SK-N-SH (cell line): ENCODE measurements at regions not wholly inside any gene's neighbourhood (a gene's known extent, or its start where the extent isn't known, plus 50 kb on each side); places are given as distances from the start of the nearest gene placed in this dataset.

ENCODE experiments used
- CTCF ChIA-PET: fragments of 300-600, 350-600 bp; formaldehyde crosslinking; extraction: SDS; loops from one replicate; lab custom pipeline; 2021; lab: Yijun Ruan, JAX
- POLR2A ChIA-PET: fragments of 350-600 bp; sonication (Branson Sonifier 250); formaldehyde crosslinking; extraction: SDS; loops from one replicate; lab custom pipeline; 2020; ENCODE audit warnings: antibody characterized with exemption, inconsistent platforms; lab: Yijun Ruan, JAX
- DNase-seq: peaks from one replicate; pipeline ENCODE4 v3.0.0; 2012
- H2AFZ ChIP-seq: fragments of 200-600 bp; sonication (generic); 2 replicates; pipeline ENCODE4 v1.8.1; 2016; ENCODE audit warnings: antibody characterized with exemption, mild to moderate bottlenecking, low read depth
- H3F3A ChIP-seq: fragments of 200-600 bp; sonication (generic); replicated peaks from 2 replicates; pipeline ENCODE3; 2016; ENCODE audit warnings: antibody characterized with exemption, mild to moderate bottlenecking; ENCODE audit not compliant: insufficient read depth
- H3K27ac ChIP-seq, 2 experiments: fragments of 200-500 bp in 1 of 2; fragments of 200-600 bp in 1 of 2; sonication (Bioruptor generic) in 1 of 2; sonication (generic), shearing (Covaris generic) in 1 of 2; 2 replicates each; pipeline versions ENCODE4 v1.5.1 to v1.6.1; 2014 to 2016; ENCODE audit warnings: low read depth in 2 of 2, inconsistent platforms in 1 of 2, low read length in 1 of 2, mild to moderate bottlenecking in 1 of 2, mixed read lengths in 1 of 2
- H3K27me3 ChIP-seq: fragments of 200-600 bp; sonication (generic), shearing (Covaris generic); 2 replicates; pipeline ENCODE4 v1.6.1; 2016; ENCODE audit warnings: mixed run types; ENCODE audit not compliant: insufficient read depth
- H3K36me3 ChIP-seq, 2 experiments: fragments of 200-500 bp in 1 of 2; fragments of 200-600 bp in 1 of 2; sonication (Bioruptor generic) in 1 of 2; sonication (generic) in 1 of 2; replicated peaks in 1 of 2; 2 replicates each; pipeline versions ENCODE3 to v1.5.1; 2014 to 2016; ENCODE audit warnings: low read length in 1 of 2, mild to moderate bottlenecking in 1 of 2; ENCODE audit not compliant: insufficient read depth in 2 of 2, control insufficient read depth in 1 of 2
- H3K4me1 ChIP-seq, 2 experiments: fragments of 200-500 bp in 1 of 2; fragments of 200-600 bp in 1 of 2; sonication (Bioruptor generic) in 1 of 2; sonication (generic), shearing (Covaris generic) in 1 of 2; 2 replicates each; pipeline versions ENCODE4 v1.5.1 to v1.6.1; 2014 to 2016; ENCODE audit warnings: low read depth in 1 of 2, low read length in 1 of 2, mixed run types in 1 of 2; ENCODE audit not compliant: insufficient read depth in 2 of 2, control insufficient read depth in 1 of 2
- H3K4me2 ChIP-seq: fragments of 200-600 bp; sonication (generic), shearing (Covaris generic); 2 replicates; pipeline ENCODE4 v1.6.1; 2017; ENCODE audit warnings: mixed run types
- H3K4me3 ChIP-seq, 2 experiments: fragments of 200-500 bp in 1 of 2; fragments of 200-600 bp in 1 of 2; sonication (Bioruptor generic) in 1 of 2; sonication (generic), shearing (Covaris generic) in 1 of 2; 2 replicates each; pipeline versions ENCODE4 v1.5.1 to v1.8.1; 2014 to 2016; ENCODE audit warnings: low read depth in 2 of 2, inconsistent platforms in 1 of 2, low read length in 1 of 2, mild to moderate bottlenecking in 1 of 2, mixed read lengths in 1 of 2, moderate library complexity in 1 of 2
- H3K79me2 ChIP-seq: fragments of 200-600 bp; sonication (generic); 2 replicates; pipeline ENCODE4 v1.8.1; 2017; ENCODE audit warnings: mild to moderate bottlenecking; ENCODE audit not compliant: insufficient read depth
- H3K9ac ChIP-seq: fragments of 200-600 bp; sonication (generic); 2 replicates; pipeline ENCODE4 v1.6.1; 2017; ENCODE audit warnings: mixed run types
- H3K9me2 ChIP-seq: fragments of 200-600 bp; sonication (generic); 2 replicates; pipeline ENCODE4 v1.6.1; 2017; ENCODE audit warnings: mixed run types
- H3K9me3 ChIP-seq: fragments of 200-600 bp; sonication (generic); 2 replicates; pipeline ENCODE4 v1.6.1; 2017; ENCODE audit warnings: mixed run types, mild to moderate bottlenecking, moderate library complexity
- H4K20me1 ChIP-seq: fragments of 200-600 bp; sonication (generic); 2 replicates; pipeline ENCODE4 v1.6.1; 2017; ENCODE audit warnings: mild to moderate bottlenecking, mixed run types; ENCODE audit not compliant: insufficient read depth
- CHD2 ChIP-seq: fragments of 150-350 bp; IDR thresholded peaks from 2 replicates; pipeline ENCODE4 v1.6.1; 2018; ENCODE audit warnings: low read length; ENCODE audit not compliant: partially characterized antibody
- CTCF ChIP-seq: fragments of 200-600 bp; sonication (generic); IDR thresholded peaks from 2 replicates; pipeline ENCODE4 v1.6.1; 2017; ENCODE audit warnings: antibody characterized with exemption, mild to moderate bottlenecking, moderate library complexity
- ELF1 ChIP-seq: IDR thresholded peaks from 2 replicates; pipeline ENCODE4 v1.4.0; 2012
- EP300 ChIP-seq, 2 experiments: IDR thresholded peaks; 2 replicates each; pipeline versions ENCODE4 v1.4.0 to v1.6.1; 2012; ENCODE audit warnings: borderline replicate concordance in 1 of 2, low read depth in 1 of 2, low read length in 1 of 2
- FOXJ3 ChIP-seq: sonication (generic); formaldehyde crosslinking; IDR thresholded peaks from 2 replicates; pipeline ENCODE4 v1.5.1; 2020; ENCODE audit warnings: mild to moderate bottlenecking, missing genetic modification reagents
- GABPA ChIP-seq: IDR thresholded peaks from 2 replicates; pipeline ENCODE4 v1.4.0; 2012; ENCODE audit warnings: low read depth, mild to moderate bottlenecking
- MAX ChIP-seq: IDR thresholded peaks from 2 replicates; pipeline ENCODE4 v1.4.0; 2012; ENCODE audit warnings: low read depth
- NFIC ChIP-seq: IDR thresholded peaks from 2 replicates; pipeline ENCODE4 v1.4.0; 2012; ENCODE audit warnings: borderline replicate concordance
- NRF1 ChIP-seq: IDR thresholded peaks from 2 replicates; pipeline ENCODE4 v1.6.1; 2012; ENCODE audit warnings: low read depth, mild to moderate bottlenecking, low read length
- PBX3 ChIP-seq: IDR thresholded peaks from 2 replicates; pipeline ENCODE4; 2012
- RAD21 ChIP-seq: IDR thresholded peaks from 2 replicates; pipeline ENCODE4 v1.6.1; 2012; ENCODE audit warnings: mild to moderate bottlenecking, low read length
- RFX5 ChIP-seq: IDR thresholded peaks from 2 replicates; pipeline ENCODE4 v1.6.1; 2012; ENCODE audit warnings: mild to moderate bottlenecking, improper control_type of control experiment, low read length
- TCF12 ChIP-seq: IDR thresholded peaks from 2 replicates; pipeline ENCODE4 v1.4.0; 2012
- TEAD4 ChIP-seq: IDR thresholded peaks from 2 replicates; pipeline ENCODE4 v1.4.0; 2012; ENCODE audit warnings: mild to moderate bottlenecking, borderline replicate concordance; ENCODE audit not compliant: insufficient read depth
- WGBS: methylation state at CpG from one replicate; pipeline ENCODE4 v1.1.6; 2017; ENCODE audit warnings: low lambda C conversion rate; 5-methylcytosine and 5-hydroxymethylcytosine counted together
- TF ChIP-seq, protein P1 (sequence below): fragments of 150-350 bp; IDR thresholded peaks from 2 replicates; pipeline ENCODE4 v1.6.1; 2017; ENCODE audit warnings: antibody characterized with exemption, low read length, low read depth, borderline replicate concordance
- TF ChIP-seq, protein P2 (sequence below): IDR thresholded peaks from 2 replicates; pipeline ENCODE4 v1.4.0; 2012; ENCODE audit warnings: low read depth, borderline replicate concordance

- Histone ChIP-seq H3F3A (peaks cover 17% of the 10 kb centered on the region), H4K20me1 (no peaks in the 10 kb centered on the region), H3K27ac (peak overlapping the region; percentile 55 to 81; a peak in 3 of 4 replicates), H3K4me2 (no peak overlapping the region), H3K79me2 (no peaks in the 10 kb centered on the region), H3K36me3 (no peaks in the 10 kb centered on the region), H3K9me2 (no peaks in the 10 kb centered on the region), H3K4me3 (no peak overlapping the region), H3K27me3 (no peaks in the 10 kb centered on the region), H3K9ac (no peak overlapping the region), H3K4me1 (peaks cover 2 to 14% of the 10 kb centered on the region in 2 experiments; a peak in 3 of 4 replicates), H2AFZ (no peak overlapping the region), H3K9me3 (no peaks in the 10 kb centered on the region)
- DNase-seq = no peak
- ChIA-PET CTCF (no interaction called here), POLR2A (no interaction called here)
- 15% methylated on average over 2 of the region's 2 CpGs for WGBS
- TF ChIP-seq TCF12 (peak; percentile 57), PBX3 (peak; percentile 37; the same call in 1 of the 2 replicates), TEAD4 (peak; percentile 17; the same call in 1 of the 2 replicates), EP300 (IDR thresholded peaks at IDR 0.05; ENCODE audit: borderline replicate concordance in 1 of 2, low read depth in 1 of 2, low read length in 1 of 2) (0 out of 4 replicates have a peak, but pooled peaks of 1 of the 2 experiments have one; percentile 41), NFIC (peak; percentile 44; the same call in 1 of the 2 replicates), GABPA (no peak)
Observed at GRCh38 chr5:89313044-89313443, 430.1 kb upstream of the MEF2C start.

- ChIA-PET POLR2A (no interaction called here), CTCF (no interaction called here)
- Histone ChIP-seq H4K20me1 (no peaks in the 10 kb centered on the region), H3K9ac (no peak overlapping the region), H3F3A (peaks cover 6% of the 10 kb centered on the region), H3K36me3 (no peaks in the 10 kb centered on the region), H3K9me2 (no peaks in the 10 kb centered on the region), H3K4me1 (peaks cover under 1 to 10% of the 10 kb centered on the region in 2 experiments; a peak in 3 of 4 replicates)
- 89% methylated on average over 1 of the region's 1 CpG for WGBS
- no peak for TF ChIP-seq RFX5
- TF ChIP-seq, protein P1, sequence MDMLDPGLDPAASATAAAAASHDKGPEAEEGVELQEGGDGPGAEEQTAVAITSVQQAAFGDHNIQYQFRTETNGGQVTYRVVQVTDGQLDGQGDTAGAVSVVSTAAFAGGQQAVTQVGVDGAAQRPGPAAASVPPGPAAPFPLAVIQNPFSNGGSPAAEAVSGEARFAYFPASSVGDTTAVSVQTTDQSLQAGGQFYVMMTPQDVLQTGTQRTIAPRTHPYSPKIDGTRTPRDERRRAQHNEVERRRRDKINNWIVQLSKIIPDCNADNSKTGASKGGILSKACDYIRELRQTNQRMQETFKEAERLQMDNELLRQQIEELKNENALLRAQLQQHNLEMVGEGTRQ = no peak
- no peak for TF ChIP-seq CHD2
- TF ChIP-seq, all 33 proteins: peak for 0
- no peak for DNase-seq
- no peaks in the 10 kb centered on the region for H3K9me3 ChIP-seq
- no peak overlapping the region for H3K4me2 ChIP-seq
- H3K4me3 ChIP-seq = no peak overlapping the region
- H3K79me2 ChIP-seq = no peaks in the 10 kb centered on the region
- H3K27ac ChIP-seq = no peak overlapping the region
- no peaks in the 10 kb centered on the region for H3K27me3 ChIP-seq
- no peak overlapping the region for H2AFZ ChIP-seq
Observed at GRCh38 chr5:89309268-89309667, 426.3 kb upstream of the MEF2C start.

DNA sequence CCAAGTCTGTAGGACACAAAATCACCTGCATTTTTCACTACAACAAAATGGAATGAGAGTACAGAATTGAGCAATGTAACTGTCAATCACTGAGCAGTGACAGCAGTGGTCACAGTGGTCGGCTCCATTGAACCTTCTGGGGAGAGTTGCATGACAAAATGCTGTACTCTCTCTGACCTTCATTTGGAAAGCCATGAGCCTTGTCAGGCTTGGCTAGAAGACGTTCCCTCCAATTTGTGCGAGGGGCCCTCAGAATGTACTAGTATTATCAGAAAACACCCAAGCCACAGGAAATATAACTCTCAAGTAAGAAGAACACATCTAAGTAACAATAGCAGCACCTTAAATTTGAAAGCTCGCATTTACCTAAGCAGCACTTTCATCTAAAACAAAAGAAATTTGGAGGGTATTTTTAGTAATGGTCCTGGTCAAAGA, 425.6 kb upstream of the MEF2C start:
- DNase-seq = no peak
- 67% methylated on average over 4 of the region's 4 CpGs for WGBS
- TF ChIP-seq NRF1 (no peak), GABPA (no peak), ELF1 (no peak), RFX5 (no peak), CTCF (no peak), RAD21 (no peak), MAX (no peak), NFIC (no peak), TCF12 (no peak), FOXJ3 (CRISPR knock-in tag) (no peak)
- TF ChIP-seq, protein P2, sequence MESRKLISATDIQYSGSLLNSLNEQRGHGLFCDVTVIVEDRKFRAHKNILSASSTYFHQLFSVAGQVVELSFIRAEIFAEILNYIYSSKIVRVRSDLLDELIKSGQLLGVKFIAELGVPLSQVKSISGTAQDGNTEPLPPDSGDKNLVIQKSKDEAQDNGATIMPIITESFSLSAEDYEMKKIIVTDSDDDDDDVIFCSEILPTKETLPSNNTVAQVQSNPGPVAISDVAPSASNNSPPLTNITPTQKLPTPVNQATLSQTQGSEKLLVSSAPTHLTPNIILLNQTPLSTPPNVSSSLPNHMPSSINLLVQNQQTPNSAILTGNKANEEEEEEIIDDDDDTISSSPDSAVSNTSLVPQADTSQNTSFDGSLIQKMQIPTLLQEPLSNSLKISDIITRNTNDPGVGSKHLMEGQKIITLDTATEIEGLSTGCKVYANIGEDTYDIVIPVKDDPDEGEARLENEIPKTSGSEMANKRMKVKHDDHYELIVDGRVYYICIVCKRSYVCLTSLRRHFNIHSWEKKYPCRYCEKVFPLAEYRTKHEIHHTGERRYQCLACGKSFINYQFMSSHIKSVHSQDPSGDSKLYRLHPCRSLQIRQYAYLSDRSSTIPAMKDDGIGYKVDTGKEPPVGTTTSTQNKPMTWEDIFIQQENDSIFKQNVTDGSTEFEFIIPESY = no peak

More for the DNA sequence above, 425.6 kb upstream of the MEF2C start:
- Histone ChIP-seq H3F3A (peaks cover 3% of the 10 kb centered on the region), H3K4me2 (no peak overlapping the region), H2AFZ (no peak overlapping the region), H3K36me3 (no peaks in the 10 kb centered on the region), H3K9me2 (no peaks in the 10 kb centered on the region), H3K4me3 (no peak overlapping the region), H3K27ac (no peak overlapping the region), H3K9ac (no peak overlapping the region), H3K9me3 (no peaks in the 10 kb centered on the region), H4K20me1 (no peaks in the 10 kb centered on the region), H3K27me3 (no peaks in the 10 kb centered on the region), H3K4me1 (peaks cover 0 to 5% of the 10 kb centered on the region in 2 experiments; a peak in 2 of 4 replicates), H3K79me2 (no peaks in the 10 kb centered on the region)
- ChIA-PET CTCF (no interaction called here), POLR2A (no interaction called here)
